Type B pancreatic cell (in vitro differentiated cells): ENCODE measurements at regions not wholly inside any gene's neighbourhood (a gene's known extent, or its start where the extent isn't known, plus 50 kb on each side); places are given as distances from the start of the nearest gene placed in this dataset.
"Not testable (repeated sequence)": the region's sequence is repeated elsewhere in the genome, so short reads cannot be mapped to it uniquely, and the experiment has no call there.

Source experiments
- DNase-seq: peaks from one replicate; pipeline ENCODE4 v3.0.0; 2021; ENCODE audit warnings: mixed read lengths; ENCODE audit not compliant: unreplicated experiment; ENCODE audit errors: extremely low spot score
- H3K27ac Mint-ChIP-seq: 2 replicates; pipeline ENCODE4 v1.8.0; 2021; ENCODE audit warnings: mild to moderate bottlenecking, mixed read lengths
- H3K27me3 Mint-ChIP-seq: 2 replicates; pipeline ENCODE4 v1.8.0; 2021; ENCODE audit warnings: mixed read lengths
- H3K36me3 Mint-ChIP-seq: 2 replicates; pipeline ENCODE4 v1.8.0; 2021; ENCODE audit warnings: mixed read lengths
- H3K4me1 Mint-ChIP-seq: one replicate; pipeline ENCODE4 v1.8.0; 2021; ENCODE audit warnings: mixed read lengths; ENCODE audit not compliant: unreplicated experiment
- H3K4me3 Mint-ChIP-seq: 2 replicates; pipeline ENCODE4 v1.8.0; 2021; ENCODE audit warnings: mild to moderate bottlenecking, mixed read lengths
- H3K9me3 Mint-ChIP-seq: 2 replicates; pipeline ENCODE4 v1.8.0; 2021; ENCODE audit warnings: mixed read lengths
- CTCF ChIP-seq: fragments of 200-600 bp; sonication (generic); conservative IDR thresholded peaks from 2 replicates; pipeline ENCODE4 v1.5.0; 2021; ENCODE audit warnings: antibody characterized with exemption, mild to moderate bottlenecking

DNA sequence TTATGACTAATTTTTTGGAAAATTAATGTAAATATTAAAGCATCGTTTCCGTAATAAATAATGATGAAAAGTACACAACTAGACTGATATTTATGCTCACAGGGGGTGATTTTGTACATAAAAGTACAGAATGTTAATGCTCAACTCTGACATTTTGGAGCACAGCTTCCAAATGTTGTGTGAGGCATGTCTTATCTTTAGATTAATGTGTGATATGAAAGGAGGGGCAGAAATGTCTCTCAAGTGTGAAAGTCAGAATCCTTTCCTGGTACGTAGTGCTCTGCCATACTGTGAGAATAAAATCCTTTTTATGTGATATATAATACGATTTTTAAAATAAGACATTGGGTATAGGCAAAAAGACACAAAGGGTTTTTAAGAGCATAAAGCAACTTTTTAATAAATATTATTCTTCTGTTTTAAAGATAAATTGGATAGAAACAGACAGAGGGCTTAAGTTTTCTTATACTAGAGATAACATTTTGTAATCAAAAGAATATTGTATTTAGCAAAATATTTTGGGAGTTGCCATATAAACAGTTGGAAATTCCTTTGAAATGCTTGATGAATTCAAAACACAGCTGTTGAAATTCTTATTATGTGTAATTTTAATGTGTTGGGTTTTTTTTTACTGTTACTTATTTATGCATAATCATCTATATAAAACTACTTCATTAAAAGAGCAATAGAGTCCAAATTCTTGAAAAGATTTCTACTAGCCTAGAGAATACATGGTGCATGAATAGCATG is 389.7 kb downstream of the RAP2B start:
- DNase-seq, result no peak
- Mint-ChIP-seq H3K4me1 (no peaks in the 10 kb centered on the region), H3K27me3 (no peaks in the 10 kb centered on the region), H3K27ac (no peak overlapping the region), H3K4me3 (no peak overlapping the region), H3K36me3 (no peaks in the 10 kb centered on the region), H3K9me3 (no peaks in the 10 kb centered on the region)
- TF ChIP-seq CTCF, result no peak

DNA sequence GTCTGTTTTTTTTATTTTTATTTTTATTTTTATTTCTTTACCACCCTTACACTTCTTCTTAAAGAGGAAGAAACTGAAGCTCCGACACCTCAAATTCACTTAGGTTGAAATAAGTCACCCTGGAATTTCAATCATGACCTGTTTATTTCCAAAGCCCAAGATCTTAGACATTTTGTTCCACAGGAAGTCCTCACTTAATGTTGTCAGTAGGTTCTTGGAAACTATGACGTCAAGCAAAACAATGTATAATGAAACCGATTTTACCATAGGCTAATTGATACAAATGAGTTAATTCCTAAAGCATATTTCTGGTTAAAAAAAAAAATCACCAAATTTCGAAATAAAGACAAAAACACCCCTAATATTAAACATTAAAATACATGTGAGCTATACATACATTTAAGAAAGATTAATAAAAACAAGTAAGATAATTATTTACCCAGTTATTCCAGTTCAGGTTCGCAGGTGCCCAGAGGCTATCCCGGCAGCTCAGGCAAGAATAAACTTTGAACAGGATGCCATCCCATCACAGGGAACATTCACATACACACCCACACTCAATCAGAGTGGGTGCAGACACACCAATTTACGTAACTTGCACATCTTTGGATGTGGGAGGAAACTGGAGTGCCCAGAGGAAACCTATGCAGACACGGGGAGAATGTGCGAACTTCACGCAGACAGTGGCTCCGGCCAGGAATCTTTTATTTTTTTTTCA is 391.0 kb downstream of the RAP2B start:
- Mint-ChIP-seq H3K4me3 (no peak overlapping the region), H3K4me1 (no peaks in the 10 kb centered on the region), H3K27me3 (no peaks in the 10 kb centered on the region), H3K36me3 (no peaks in the 10 kb centered on the region), H3K9me3 (no peaks in the 10 kb centered on the region), H3K27ac (no peak overlapping the region)
- DNase-seq, result no peak
- TF ChIP-seq CTCF, result no peak

DNA sequence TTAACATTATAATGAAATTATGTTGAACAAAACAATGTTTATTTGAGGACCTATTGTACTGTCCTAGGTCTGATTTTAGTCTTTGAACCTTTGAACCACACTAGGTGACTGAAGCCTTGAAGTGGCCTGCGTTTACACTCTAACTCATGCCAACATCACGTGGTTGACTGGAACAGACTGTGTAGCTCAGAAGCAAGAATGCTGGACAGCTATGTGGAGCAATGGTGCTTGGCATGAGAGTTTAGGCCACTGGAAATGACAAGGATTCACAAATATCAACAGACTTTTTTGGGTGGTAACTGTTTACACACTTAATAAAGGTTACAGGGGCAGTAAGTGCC is 391.5 kb downstream of the RAP2B start:
- Mint-ChIP-seq H3K9me3 (no peaks in the 10 kb centered on the region), H3K4me1 (no peaks in the 10 kb centered on the region), H3K27me3 (no peaks in the 10 kb centered on the region), H3K36me3 (no peaks in the 10 kb centered on the region), H3K27ac (no peak overlapping the region), H3K4me3 (no peak overlapping the region)
- no peak for DNase-seq
- no peak for TF ChIP-seq CTCF

GRCh38 chr3:153555919-153556318 is 393.9 kb downstream of the RAP2B start:
- DNase-seq, result no peak
- no peak for TF ChIP-seq CTCF
- no peak overlapping the region for H3K4me3 Mint-ChIP-seq
- H3K27me3 Mint-ChIP-seq, result no peaks in the 10 kb centered on the region
- H3K36me3 Mint-ChIP-seq, result no peaks in the 10 kb centered on the region
- no peak overlapping the region for H3K27ac Mint-ChIP-seq
- H3K4me1 Mint-ChIP-seq, result no peaks in the 10 kb centered on the region
- no peaks in the 10 kb centered on the region for H3K9me3 Mint-ChIP-seq

- not testable (repeated sequence) for H3K4me1 Mint-ChIP-seq, H3K27ac Mint-ChIP-seq, H3K36me3 Mint-ChIP-seq, H3K4me3 Mint-ChIP-seq, H3K9me3 Mint-ChIP-seq, DNase-seq, H3K27me3 Mint-ChIP-seq
Measured at GRCh38 chr3:153559366-153559765, 397.3 kb downstream of the RAP2B start.

- H3K27ac Mint-ChIP-seq, result no peak overlapping the region
- no peak overlapping the region for H3K4me3 Mint-ChIP-seq
- TF ChIP-seq CTCF, result no peak
Measured at GRCh38 chr3:153567011-153567410, 405.0 kb downstream of the RAP2B start.

More at GRCh38 chr3:153567011-153567410, 405.0 kb downstream of the RAP2B start:
- Mint-ChIP-seq H3K4me1 (no peaks in the 10 kb centered on the region), H3K36me3 (no peaks in the 10 kb centered on the region), H3K27me3 (no peaks in the 10 kb centered on the region), H3K9me3 (no peaks in the 10 kb centered on the region)
- DNase-seq, result no peak
